Fibroblast of mammary gland (primary cell): ENCODE measurements at regions not wholly inside any gene's neighbourhood (a gene's known extent, or its start where the extent isn't known, plus 50 kb on each side); places are given as distances from the start of the nearest gene placed in this dataset.
"Not testable (repeated sequence)": the region's sequence is repeated elsewhere in the genome, so short reads cannot be mapped to it uniquely, and the experiment has no call there.

Source experiments
- DNase-seq: peaks from one replicate; pipeline ENCODE4 v3.0.0-alpha.2; 2010; ENCODE audit warnings: low read depth
- H3K4me3 ChIP-seq: 2 replicates; pipeline ENCODE4 v1.5.1; 2011; ENCODE audit warnings: low read depth, mild to moderate bottlenecking, low read length, moderate library complexity; ENCODE audit not compliant: control insufficient read depth
- TF ChIP-seq, protein P1 (sequence below): conservative IDR thresholded peaks from 2 replicates; pipeline ENCODE4 v1.5.1; 2011; ENCODE audit warnings: low read depth, low read length, inconsistent platforms; ENCODE audit not compliant: control insufficient read depth, insufficient read depth

DNA sequence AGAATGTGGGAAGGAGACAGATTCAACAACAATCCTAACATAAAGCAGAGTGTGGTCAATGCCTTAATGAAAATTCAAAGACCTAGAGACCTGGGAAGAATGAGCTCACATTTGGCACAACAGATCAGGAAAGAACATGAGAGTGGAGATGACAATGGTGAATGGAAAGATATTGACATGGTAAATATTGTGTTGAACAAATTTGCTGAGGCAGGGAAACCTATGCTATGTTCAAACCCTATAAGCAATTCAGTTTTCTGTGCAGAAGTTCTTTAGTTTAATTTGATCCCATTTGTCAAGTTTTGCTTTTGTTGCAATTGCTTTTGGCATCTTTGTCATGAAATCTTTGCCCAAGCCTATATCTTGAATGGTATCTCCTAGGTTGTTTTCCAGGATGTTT lies 199.4 kb upstream of the LRRTM4 start:
- TF ChIP-seq, protein P1, sequence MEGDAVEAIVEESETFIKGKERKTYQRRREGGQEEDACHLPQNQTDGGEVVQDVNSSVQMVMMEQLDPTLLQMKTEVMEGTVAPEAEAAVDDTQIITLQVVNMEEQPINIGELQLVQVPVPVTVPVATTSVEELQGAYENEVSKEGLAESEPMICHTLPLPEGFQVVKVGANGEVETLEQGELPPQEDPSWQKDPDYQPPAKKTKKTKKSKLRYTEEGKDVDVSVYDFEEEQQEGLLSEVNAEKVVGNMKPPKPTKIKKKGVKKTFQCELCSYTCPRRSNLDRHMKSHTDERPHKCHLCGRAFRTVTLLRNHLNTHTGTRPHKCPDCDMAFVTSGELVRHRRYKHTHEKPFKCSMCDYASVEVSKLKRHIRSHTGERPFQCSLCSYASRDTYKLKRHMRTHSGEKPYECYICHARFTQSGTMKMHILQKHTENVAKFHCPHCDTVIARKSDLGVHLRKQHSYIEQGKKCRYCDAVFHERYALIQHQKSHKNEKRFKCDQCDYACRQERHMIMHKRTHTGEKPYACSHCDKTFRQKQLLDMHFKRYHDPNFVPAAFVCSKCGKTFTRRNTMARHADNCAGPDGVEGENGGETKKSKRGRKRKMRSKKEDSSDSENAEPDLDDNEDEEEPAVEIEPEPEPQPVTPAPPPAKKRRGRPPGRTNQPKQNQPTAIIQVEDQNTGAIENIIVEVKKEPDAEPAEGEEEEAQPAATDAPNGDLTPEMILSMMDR: no peak
- no peak for DNase-seq
- H3K4me3 ChIP-seq: no peak overlapping the region

DNA sequence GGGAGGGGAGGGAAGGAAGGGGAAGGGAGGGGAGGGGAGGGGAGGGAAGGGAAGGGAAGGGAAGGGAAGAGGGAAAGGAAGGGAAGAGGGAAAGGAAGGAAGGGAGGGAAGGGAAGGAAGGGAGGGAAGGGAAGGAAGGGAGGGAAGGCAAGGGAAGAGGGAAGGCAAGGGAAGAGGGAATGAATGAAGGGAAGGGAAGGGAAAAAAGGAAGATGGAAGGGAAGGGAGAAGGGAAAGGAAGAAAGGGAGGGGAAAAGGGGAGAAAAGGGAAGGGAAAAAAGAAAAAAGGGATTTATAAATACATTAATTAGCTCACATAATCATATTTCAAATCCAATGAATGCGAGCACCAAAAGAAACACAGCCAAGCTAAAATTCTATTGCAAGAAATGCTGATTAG lies 202.9 kb upstream of the LRRTM4 start:
- TF ChIP-seq, protein P1: no peak
- H3K4me3 ChIP-seq: no peak overlapping the region
- no peak for DNase-seq

DNA sequence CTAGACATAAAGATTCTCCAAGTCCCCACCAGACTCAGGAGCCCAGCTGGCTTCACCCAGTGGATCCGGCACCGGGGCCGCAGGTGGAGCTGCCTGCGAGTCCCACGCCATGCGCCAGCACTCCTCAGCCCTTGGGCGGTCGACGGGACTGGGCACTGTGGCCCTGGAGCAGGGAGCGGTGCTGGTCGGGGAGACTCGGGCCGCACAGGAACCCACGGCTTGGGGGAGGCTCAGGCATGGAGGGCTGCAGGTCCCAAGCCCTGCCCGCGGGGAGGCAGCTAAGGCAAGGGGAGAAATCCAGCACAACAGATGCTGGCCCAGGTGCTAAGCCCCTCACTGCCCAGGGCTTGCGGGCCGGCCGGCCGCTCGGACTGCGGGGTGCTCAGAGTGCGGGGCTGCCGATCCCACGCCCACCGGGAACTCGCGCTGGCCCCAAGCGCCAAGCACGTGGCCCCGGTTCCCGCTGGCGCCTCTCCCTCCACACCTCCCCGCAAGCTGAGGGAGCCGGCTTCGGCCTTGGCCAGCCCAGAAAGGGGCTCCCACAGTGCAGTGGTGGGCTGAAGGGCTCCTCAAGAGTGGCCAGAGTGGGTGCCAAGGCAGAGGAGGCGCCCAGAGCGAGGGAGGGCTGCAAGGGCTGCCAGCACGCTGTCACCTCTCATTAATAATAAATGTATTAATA lies 212.6 kb upstream of the LRRTM4 start:
- not testable (repeated sequence) for DNase-seq, H3K4me3 ChIP-seq

DNA sequence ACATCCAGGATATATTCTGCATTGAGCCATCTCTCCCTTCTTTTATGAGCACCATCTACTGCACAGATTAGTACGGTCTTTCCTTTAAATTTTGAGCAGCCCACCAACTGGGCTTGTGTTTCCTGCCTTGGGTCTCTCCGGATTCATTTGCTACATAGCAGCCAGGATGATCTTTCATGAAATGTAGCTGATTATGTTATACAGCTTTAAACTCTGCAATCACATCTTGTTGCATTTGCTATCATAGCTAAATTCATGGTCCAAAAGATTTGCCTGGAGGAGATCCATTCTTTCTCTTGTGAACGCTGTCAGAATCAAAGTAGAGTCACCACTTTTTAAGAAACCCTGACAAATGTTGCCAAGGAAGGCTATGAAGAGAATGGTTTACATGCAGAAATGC lies 215.1 kb upstream of the LRRTM4 start:
- DNase-seq: no peak
- TF ChIP-seq, protein P1: no peak
- H3K4me3 ChIP-seq: no peak overlapping the region

DNA sequence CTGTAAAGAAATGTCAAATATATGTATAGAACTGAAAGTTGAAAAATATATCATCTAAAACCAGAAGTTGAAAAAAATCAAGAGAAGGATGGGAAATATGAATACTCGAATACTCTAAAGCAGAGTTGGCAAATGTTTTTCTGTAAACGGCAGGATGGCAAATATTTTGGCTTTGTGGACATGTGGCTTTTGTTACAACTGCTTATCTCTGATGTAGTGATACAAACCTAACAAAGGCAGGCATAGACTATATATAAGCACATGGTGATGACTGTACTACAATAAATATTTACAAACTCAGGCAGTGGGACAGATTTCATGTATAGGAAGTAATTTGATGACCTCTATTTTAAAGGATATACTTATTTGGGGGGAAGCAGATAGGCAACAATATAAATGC lies 224.6 kb upstream of the LRRTM4 start:
- H3K4me3 ChIP-seq: no peak overlapping the region
- TF ChIP-seq, protein P1: no peak
- DNase-seq: no peak

DNA sequence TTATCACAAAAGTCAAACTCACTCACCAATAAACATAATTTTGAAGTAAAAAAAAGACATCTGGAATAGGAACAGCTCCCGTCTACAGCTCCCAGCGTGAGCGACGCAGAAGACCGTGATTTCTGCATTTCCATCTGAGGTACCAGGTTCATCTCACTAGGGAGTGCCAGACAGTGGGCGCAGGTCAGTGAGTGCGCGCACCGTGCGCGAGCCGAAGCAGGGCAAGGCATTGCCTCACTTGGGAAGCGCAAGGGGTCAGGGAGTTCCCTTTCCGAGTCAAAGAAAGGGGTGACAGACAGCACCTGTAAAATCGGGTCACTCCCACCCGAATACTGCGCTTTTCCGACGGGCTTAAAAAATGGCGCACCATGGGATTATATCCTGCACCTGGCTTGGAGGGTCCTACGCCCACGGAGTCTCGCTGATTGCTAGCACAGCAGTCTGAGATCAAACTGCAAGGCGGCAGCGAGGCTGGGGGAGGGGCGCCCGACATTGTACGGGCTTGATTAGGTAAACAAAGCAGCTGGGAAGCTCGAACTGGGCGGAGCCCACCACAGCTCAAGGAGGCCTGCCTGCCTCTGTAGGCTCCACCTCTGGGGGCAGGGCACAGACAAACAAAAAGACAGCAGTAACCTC lies 231.7 kb upstream of the LRRTM4 start:
- DNase-seq, H3K4me3 ChIP-seq: not testable (repeated sequence)

DNA sequence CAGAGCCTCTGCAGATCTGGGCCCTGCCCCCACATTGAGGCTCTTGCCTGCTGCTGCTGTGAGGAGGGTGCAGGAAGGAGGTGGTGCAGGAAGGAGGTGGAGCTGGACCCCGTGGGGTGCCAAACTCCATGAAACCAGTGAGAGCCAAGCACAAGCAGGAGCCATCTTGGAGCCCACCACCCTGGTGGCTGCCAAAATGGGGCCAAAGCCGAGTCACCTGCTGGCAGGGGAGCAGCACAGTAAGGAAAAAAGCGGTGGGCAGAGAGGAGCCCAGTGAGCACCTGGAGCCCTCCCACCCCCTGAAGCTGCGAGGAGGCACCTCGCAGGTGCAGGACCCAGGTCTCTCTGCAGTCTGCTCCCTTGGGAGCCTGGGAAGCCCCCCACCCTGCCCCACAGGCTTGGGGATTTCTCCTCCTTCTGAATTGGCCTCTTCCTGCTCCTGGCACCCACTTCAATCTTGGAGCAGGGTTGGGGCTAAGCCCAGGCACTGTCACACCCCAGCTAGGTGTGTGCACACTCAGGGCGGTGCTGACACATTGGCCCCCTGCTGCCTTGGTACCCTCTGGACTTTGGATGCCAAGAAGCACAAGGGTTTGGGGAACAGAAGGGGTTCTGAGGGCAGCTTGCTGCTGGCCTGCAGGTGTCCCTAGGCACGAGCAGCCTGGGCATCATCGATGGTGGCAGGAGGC lies 245.4 kb upstream of the LRRTM4 start:
- H3K4me3 ChIP-seq: no peak overlapping the region
- TF ChIP-seq, protein P1: no peak

More for the DNA sequence above, 245.4 kb upstream of the LRRTM4 start:
- DNase-seq: no peak
